Middle frontal gyrus (tissue), 1 donor: ENCODE measurements at regions not wholly inside any gene's neighbourhood (a gene's known extent, or its start where the extent isn't known, plus 50 kb on each side); places are given as distances from the start of the nearest gene placed in this dataset.

Source experiments
- DNase-seq: peaks from one replicate; pipeline ENCODE4 v3.0.0-alpha.2; 2015; ENCODE audit warnings: low spot score; ENCODE audit errors: extremely low spot score

DNA sequence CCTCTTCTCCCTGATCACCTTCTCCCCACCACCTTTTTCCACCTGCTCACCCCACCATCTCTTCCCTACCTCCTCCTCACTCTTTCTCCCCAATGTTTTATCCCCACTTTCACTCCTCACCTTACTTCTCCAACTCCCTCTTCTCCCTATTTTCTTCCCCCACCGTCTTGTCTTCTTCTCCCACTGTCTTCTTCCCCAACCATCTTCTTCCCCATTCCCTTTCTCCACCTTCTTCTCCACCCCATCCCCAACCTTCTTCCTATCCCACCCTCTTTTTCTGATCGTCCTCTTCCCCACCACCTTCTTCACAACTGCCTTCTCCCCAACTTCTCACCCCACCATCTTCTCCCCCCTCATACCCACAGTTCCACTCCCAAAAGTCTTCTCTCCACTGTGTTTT lies 929.4 kb downstream of the UQCRFS1 start:
- no peak for DNase-seq

- no peak for DNase-seq
These were observed 931.3 kb downstream of the UQCRFS1 start for GRCh38 chr19:28281676-28282075.

DNA sequence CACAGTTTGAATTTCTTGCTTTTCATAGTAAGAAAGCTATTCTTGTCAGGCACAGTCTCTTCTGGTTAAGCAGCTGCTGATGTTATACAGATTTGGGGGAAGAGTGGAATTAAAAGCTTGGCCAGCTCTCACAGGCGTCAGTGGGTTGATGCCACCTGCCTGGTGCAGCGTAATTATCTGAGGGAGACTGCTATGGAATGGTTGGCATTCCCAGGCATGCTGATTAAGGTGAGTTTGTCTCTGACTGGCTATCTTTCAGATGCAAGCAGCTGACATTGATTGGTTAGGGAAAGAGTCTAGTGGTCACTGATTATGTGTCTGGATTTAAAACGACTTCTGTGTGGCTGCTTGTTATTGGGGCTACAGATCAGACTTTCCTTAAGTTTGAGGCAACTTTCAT lies 948.4 kb downstream of the UQCRFS1 start:
- no peak for DNase-seq

GRCh38 chr19:28258829-28259228 lies 954.1 kb downstream of the UQCRFS1 start:
- no peak for DNase-seq

DNA sequence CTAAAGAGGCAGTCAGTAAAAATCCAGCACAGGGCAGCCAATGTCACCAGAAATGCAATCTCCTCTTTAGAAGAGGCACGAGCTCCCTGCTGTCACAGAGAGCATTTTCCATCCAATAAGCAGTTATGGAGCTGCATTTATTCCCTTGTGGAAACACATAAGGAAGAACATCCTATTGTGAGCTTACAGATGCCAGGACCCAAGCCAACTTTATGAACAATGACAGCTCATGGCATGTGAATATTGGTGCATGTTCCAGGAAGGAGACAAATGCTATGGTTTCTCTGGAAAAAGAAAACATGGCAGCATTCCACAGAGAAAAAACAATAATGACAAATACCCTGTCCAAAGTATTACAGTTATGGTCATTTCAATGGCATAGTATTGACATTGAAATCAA lies 955.6 kb downstream of the UQCRFS1 start:
- no peak for DNase-seq

DNA sequence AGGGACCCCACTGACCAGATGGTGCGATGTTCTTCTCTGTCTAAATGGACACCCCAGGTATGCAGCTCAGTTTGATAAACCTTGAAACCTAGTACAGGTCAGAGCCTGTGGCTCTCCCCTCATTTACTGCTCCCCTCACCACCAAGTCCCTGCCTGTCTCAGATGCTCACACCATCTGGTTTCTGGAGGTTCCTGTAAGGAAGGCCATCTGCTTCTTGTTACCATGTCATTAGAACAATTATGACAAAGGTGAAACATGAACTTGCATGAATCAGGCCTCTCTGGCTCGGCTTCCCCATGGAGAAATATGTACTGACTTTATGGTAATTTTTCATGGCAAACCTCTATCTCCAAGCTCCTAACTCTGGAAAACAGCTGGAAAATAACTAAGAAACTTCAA lies 965.7 kb downstream of the UQCRFS1 start:
- DNase-seq, result no peak

- no peak for DNase-seq
These were observed 967.0 kb downstream of the UQCRFS1 start for GRCh38 chr19:28245937-28246336.

- no peak for DNase-seq
These were observed 968.0 kb downstream of the UQCRFS1 start for GRCh38 chr19:28244966-28245365.

GRCh38 chr19:28242317-28242927 lies 970.5 kb downstream of the UQCRFS1 start:
- peak; percentile 8 for DNase-seq

DNA sequence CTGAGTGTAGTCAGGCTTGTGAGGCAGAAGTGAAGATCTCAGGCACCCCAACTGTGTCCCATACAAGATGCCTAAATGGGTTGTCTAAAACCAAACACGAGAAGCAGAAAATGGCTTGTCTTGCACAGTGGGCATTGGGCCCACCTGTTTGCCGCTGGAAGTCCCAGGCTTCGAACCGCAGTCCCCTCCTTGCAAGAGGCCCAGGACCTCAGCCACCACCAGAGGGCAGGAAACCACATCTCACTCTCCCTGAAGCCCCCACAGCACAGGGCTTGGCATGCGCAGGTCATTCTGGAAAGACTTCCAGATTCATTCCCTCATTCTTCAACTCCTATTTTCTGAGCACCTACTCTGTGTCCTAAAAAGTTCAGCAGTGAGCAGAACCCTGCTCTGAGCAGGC lies 973.7 kb downstream of the UQCRFS1 start:
- no peak for DNase-seq

DNA sequence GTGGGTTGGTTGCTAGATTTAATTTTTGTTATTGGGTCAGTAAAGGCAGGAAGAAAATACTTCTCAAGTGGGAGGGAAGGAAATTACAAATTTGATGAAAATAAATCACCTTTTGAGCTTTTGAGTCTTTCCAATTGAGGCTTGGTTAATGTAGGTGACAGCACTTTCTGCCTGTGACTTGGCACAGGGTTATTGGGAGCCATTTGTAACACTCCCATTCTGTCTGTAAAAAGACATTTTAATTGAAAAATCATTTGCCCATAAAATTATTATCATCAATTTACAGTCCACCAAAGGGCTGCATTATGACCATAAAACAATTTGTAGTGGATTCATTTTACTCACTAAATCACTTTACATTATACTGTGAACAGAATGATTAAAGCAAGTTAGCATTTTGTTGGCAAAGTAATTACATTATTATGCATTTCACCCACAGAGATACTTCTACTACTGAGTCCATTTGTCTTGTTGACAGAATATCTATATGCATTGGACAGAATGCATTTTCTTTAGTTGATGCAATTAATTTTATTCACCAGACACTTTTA lies 974.6 kb downstream of the UQCRFS1 start:
- no peak for DNase-seq

DNA sequence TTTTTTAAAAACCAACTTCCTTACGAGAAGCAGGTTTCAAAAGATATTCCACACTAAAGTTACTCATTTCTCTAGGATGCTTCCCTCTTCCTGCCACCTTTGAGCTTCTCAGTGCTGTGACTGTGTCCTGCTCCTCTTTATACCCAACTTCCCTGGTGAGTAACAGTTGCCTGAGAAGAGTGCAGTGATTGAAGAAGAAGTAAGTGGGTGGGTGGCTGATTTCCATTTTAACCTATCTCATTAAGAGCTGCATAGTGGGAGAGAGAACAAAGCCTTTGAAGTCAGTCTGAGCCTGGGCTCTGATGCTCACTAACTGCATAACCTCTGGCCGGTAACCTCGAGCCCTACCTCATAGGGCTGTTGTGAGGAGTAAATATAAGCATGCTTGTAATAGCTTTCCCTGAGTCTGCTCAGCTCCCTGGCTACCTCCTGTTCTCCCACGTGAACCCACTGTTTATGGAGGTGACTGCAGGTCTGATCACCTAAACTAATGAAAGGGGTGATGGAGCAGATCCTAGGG lies 977.3 kb downstream of the UQCRFS1 start:
- no peak for DNase-seq

DNA sequence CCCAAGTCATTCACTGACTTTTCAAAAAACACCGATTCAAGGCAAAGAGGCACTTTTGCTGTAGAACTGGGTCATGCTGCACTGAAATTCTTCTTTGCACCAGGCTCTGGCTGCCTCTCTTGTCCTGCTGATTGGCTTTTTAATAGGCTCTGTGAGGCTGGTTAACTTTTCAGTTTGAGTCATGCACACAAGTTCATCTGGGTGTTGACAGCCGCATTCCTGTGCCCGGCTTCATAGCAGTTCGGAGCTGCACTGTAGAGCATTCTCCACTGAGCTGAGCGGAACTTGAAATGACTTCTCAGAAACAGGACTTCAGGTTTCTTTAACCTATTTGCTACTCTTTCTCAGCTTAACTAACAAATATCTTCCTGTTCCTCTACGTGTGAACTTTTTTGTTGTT lies 978.3 kb downstream of the UQCRFS1 start:
- no peak for DNase-seq

GRCh38 chr19:28228854-28229253 lies 984.1 kb downstream of the UQCRFS1 start:
- DNase-seq, result no peak

DNA sequence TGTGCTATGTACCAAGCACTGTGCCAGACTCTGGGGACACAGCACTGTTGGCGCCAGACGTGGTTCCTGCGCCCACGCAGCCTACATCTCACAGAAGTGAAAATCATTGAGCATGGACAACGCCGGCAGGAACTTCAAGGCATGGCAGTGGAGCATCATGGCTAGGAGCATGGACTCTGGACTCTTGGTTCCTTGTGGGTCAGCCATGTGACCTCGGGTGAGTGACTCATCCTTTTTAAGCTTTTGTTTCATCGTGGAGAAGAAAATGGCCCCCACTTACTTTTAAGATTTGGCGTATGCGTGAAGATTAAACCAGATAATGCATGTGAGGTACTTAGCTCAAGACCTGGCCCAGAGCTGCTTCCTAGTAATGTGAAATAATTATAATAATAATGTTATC lies 988.5 kb downstream of the UQCRFS1 start:
- DNase-seq, result no peak

DNA sequence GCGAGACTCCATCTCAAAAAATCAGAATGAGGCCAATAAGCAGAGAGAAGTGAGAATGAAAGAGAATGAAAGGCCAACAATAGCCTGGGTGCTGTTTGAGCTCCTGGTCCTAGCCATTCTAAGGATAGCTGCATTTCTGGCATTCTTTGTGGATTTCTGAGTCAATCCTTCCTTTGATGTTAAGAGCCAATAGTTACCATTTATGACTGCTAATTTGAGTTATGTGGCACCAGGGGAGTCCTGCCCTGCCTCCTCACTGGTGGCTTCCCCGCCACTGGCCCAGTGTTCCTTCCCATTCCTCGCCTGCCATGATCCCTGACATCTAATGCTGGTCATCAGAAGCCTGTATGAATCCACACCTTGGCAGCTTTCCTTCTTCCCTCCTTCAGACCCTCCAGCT lies 991.2 kb downstream of the UQCRFS1 start:
- no peak for DNase-seq

GRCh38 chr19:28218728-28219127 lies 994.2 kb downstream of the UQCRFS1 start:
- DNase-seq, result no peak

GRCh38 chr19:28217022-28217421 lies 995.9 kb downstream of the UQCRFS1 start:
- DNase-seq, result no peak

DNA sequence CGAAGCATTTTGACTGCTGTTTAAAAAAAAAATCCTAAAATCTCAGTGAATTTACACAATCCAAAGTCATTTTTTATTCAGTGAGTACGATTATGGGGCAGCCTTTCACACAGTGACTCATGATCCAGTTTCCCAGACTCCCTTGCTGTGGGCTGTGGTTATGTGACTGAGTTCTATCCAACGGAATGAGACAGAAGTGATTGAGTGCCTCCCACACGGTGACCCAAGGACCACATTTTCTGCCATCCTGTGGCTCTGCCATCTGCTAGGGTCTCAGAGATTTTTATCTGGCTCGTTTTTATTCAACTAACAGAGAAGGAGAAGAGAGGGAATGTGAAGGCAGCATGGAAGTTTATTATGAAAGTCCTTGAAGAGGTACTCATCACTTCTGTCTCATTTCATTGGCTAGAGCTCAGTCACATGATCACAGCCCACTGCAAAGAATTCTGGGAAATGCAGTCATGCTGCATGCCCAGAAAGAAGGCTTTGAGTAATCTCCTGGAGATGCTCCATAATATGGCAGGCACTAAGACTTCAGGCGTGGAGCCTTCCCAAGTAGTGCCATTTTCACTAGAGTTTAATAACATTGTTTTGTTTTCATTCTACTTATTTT lies 999.4 kb downstream of the UQCRFS1 start:
- no peak for DNase-seq

DNA sequence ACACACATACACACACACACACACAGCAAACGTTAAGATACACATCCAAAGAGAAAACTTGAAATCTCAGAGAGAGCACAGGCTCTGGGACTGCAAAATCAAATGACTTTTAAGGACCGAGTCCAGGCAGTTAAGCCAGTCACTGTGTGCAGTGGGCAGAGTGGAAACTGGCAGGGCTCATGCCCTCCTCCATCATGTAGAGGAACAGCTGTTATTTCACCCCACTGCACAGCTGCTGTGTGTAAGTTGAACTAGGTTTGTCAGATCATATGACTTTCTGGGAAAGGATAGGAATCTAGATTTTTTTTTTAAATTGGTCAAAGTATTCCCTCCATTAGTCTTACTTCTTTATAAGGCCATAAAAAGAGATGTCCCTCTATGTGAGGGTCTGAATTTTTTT lies 1002.1 kb downstream of the UQCRFS1 start:
- DNase-seq, result no peak

- no peak for DNase-seq
These were observed 1004.2 kb downstream of the UQCRFS1 start for GRCh38 chr19:28208745-28209144.

GRCh38 chr19:28207244-28207643 lies 1005.7 kb downstream of the UQCRFS1 start:
- no peak for DNase-seq

DNA sequence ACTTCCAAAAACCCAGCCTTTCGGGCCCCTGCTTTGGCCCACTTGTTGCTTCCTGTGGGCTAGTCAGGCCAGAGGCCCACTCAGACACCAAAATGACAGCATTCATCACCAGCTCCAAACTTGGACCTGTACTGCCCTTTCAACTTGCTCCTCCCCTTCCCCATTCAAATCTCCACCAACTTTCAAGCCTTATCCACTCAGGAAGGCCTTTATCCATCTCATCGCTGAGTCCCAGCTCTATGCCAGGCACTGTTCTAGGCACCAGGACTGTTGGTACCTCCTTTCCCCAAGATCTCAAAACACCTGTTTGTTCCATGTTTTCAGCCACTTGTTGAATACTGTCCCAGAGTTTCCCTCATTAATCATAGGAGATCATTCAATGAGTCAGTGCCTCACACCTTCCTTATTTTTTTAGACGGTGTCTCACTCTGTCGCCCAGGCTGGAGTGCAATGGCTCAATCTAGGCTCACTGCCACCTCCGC lies 1011.4 kb downstream of the UQCRFS1 start:
- no peak for DNase-seq
